Caco-2 (cell line): ENCODE measurements at regions not wholly inside any gene's neighbourhood (a gene's known extent, or its start where the extent isn't known, plus 50 kb on each side); places are given as distances from the start of the nearest gene placed in this dataset.

Experiments used
- BruUV-seq: library from RNA; stranded (reverse); fragments of 400-500 nt; replicated peaks from 2 replicates; lab custom pipeline; 2021; lab: Mats Ljungman, UMichigan
- CTCF ChIA-PET: fragments of 300-600 bp; sonication (Branson Sonifier 250); formaldehyde crosslinking; loops from one replicate; lab custom pipeline; 2022; ENCODE audit warnings: antibody characterized with exemption; lab: Charles Lee
- POLR2A ChIA-PET: fragments of 300-600 bp; sonication (Branson Sonifier 250); formaldehyde crosslinking; loops from one replicate; lab custom pipeline; 2022; ENCODE audit warnings: antibody characterized with exemption; lab: Charles Lee
- DNase-seq, 2 experiments: peaks; one replicate each; pipeline versions ENCODE4 v3.0.0 to v3.0.0-alpha.2; 2020 to 2022
- H3K27me3 ChIP-seq: replicated peaks from 2 replicates; pipeline ENCODE4 v1.6.0; 2011; ENCODE audit warnings: low read length; ENCODE audit not compliant: control insufficient read depth, insufficient read depth
- H3K36me3 ChIP-seq: 2 replicates; pipeline ENCODE4 v1.5.1; 2011; ENCODE audit warnings: low read length; ENCODE audit not compliant: control insufficient read depth, insufficient read depth
- H3K4me1 ChIP-seq: fragments of 250-450 bp; sonication (Bioruptor Pico); 2 replicates; pipeline ENCODE4 v1.5.1; 2020; ENCODE audit warnings: mild to moderate bottlenecking
- H3K4me3 ChIP-seq: 2 replicates; pipeline ENCODE4 v1.5.1; 2011; ENCODE audit warnings: low read depth, mild to moderate bottlenecking, control low read depth, low read length
- H3K9me3 ChIP-seq: fragments of 250-450 bp; sonication (Bioruptor Pico); 2 replicates; pipeline ENCODE4 v1.5.1; 2020; ENCODE audit warnings: mild to moderate bottlenecking, moderate library complexity
- H3K27ac Mint-ChIP-seq: one replicate; pipeline ENCODE4 v1.8.0; 2022; ENCODE audit warnings: mixed read lengths; ENCODE audit not compliant: unreplicated experiment
- H3K27me3 Mint-ChIP-seq: one replicate; pipeline ENCODE4 v1.8.0; 2022; ENCODE audit warnings: mixed read lengths; ENCODE audit not compliant: insufficient read depth, unreplicated experiment
- H3K36me3 Mint-ChIP-seq: one replicate; pipeline ENCODE4 v1.8.0; 2022; ENCODE audit warnings: mild to moderate bottlenecking, mixed read lengths; ENCODE audit not compliant: insufficient read depth, unreplicated experiment
- H3K4me1 Mint-ChIP-seq: one replicate; pipeline ENCODE4 v1.8.0; 2022; ENCODE audit warnings: low read depth, mixed read lengths; ENCODE audit not compliant: unreplicated experiment
- H3K4me3 Mint-ChIP-seq: one replicate; pipeline ENCODE4 v1.8.0; 2022; ENCODE audit warnings: mild to moderate bottlenecking, moderate library complexity, mixed read lengths; ENCODE audit not compliant: unreplicated experiment
- H3K9me3 Mint-ChIP-seq: one replicate; pipeline ENCODE4 v1.8.0; 2022; ENCODE audit warnings: mixed read lengths; ENCODE audit not compliant: unreplicated experiment
- intact Hi-C: fragments of 100-400 bp; cut with micrococcal nuclease; formaldehyde crosslinking; loops from one replicate; pipeline ENCODE4 v1.10.0; 2022; ENCODE audit not compliant: unreplicated experiment
- TF ChIP-seq, protein P1 (sequence below), 2 experiments: fragments of 200-600 bp in 1 of 2; IDR thresholded peaks; 1 replicate in 1 of 2; 2 replicates in 1 of 2; pipeline versions ENCODE4 v1.5.1 to v1.8.0; 2011 to 2022; ENCODE audit warnings: antibody characterized with exemption in 1 of 2, control low read depth in 1 of 2, inconsistent platforms in 1 of 2, low read depth in 1 of 2, low read length in 1 of 2, mild to moderate bottlenecking in 1 of 2, moderate library complexity in 1 of 2; ENCODE audit not compliant: insufficient read depth in 1 of 2, severe bottlenecking in 1 of 2, unreplicated experiment in 1 of 2

DNA sequence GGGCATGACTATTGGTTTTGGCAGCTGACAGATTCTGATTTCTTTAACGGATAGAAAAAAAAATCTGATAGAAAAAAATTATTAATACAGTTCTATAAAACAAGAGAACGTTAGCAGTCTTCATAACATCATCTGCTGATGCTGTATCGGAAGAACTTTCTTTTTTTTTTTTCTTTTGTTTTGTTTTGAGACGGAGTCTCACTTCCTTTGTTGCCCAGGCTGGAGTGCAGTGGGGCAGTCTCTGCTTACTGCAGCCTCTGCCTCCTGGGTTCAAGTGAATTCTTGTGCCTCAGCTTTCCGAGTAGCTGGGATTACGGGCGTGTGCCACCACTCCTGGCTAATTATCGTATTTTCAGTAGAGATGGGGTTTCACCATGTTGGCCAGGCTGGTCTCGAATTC, 271.2 kb upstream of the DPPA4 start:
- no peaks in the 10 kb centered on the region for H3K27me3 ChIP-seq
- no peak for DNase-seq
- intact Hi-C loops, result no loop called here
- H3K36me3 ChIP-seq, result no peaks in the 10 kb centered on the region
- peaks cover 5% of the 10 kb centered on the region for H3K27me3 Mint-ChIP-seq
- no peak overlapping the region for H3K4me3 ChIP-seq
- ChIA-PET POLR2A (no interaction called here), CTCF (no interaction called here)
- BruUV-seq, result no TSS peak
- H3K4me3 Mint-ChIP-seq, result no peak overlapping the region
- no peak overlapping the region for H3K27ac Mint-ChIP-seq
- H3K36me3 Mint-ChIP-seq, result no peaks in the 10 kb centered on the region
- H3K9me3 ChIP-seq, result no peaks in the 10 kb centered on the region
- TF ChIP-seq, protein P1, sequence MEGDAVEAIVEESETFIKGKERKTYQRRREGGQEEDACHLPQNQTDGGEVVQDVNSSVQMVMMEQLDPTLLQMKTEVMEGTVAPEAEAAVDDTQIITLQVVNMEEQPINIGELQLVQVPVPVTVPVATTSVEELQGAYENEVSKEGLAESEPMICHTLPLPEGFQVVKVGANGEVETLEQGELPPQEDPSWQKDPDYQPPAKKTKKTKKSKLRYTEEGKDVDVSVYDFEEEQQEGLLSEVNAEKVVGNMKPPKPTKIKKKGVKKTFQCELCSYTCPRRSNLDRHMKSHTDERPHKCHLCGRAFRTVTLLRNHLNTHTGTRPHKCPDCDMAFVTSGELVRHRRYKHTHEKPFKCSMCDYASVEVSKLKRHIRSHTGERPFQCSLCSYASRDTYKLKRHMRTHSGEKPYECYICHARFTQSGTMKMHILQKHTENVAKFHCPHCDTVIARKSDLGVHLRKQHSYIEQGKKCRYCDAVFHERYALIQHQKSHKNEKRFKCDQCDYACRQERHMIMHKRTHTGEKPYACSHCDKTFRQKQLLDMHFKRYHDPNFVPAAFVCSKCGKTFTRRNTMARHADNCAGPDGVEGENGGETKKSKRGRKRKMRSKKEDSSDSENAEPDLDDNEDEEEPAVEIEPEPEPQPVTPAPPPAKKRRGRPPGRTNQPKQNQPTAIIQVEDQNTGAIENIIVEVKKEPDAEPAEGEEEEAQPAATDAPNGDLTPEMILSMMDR (IDR thresholded peaks at IDR 0.05; ENCODE audit: insufficient read depth in 1 of 2, low read depth in 1 of 2, low read length in 1 of 2, severe bottlenecking in 1 of 2, unreplicated experiment in 1 of 2), result no peak
- H3K4me1 ChIP-seq, result no peaks in the 10 kb centered on the region
- H3K4me1 Mint-ChIP-seq, result no peaks in the 10 kb centered on the region
- H3K9me3 Mint-ChIP-seq, result peaks cover 10% of the 10 kb centered on the region

DNA sequence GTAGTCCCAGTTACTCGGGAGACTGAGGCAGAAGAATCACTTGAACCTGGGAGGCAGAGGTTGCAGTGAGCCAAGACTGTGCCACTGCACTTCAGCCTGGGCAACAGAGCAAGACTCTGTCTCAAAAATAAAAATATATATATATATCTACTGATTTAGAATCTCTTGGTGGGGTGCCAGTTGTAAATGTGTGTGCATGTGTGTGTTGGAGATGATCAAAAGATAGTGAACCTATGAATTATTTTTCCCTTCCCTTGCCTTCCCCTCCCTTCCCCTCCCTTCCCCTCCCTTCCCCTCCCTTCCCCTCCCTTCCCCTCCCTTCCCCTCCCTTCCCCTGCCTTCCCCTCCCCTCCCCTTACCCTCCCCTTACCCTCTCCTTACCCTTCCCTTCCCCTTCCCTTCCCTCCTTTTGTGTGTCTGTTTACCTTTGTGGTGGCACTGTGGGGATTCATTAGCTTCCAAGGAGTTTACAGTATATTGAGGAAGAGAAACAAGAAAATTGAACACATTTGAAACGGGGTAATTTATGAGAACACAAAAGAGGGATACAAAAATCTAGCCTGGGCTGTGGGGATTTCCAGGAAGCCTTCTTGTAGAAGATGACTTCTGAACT, 281.5 kb upstream of the DPPA4 start:
- no peak overlapping the region for H3K27ac Mint-ChIP-seq
- no peak overlapping the region for H3K4me3 Mint-ChIP-seq
- ChIA-PET CTCF (no interaction called here), POLR2A (no interaction called here)
- no peak overlapping the region for H3K4me3 ChIP-seq
- TF ChIP-seq, protein P1 (IDR thresholded peaks at IDR 0.05; ENCODE audit: insufficient read depth in 1 of 2, low read depth in 1 of 2, low read length in 1 of 2, severe bottlenecking in 1 of 2, unreplicated experiment in 1 of 2), result no peak
- H3K36me3 Mint-ChIP-seq, result no peaks in the 10 kb centered on the region
- H3K27me3 ChIP-seq, result no peaks in the 10 kb centered on the region
- intact Hi-C loops, result no loop called here
- H3K4me1 Mint-ChIP-seq, result no peaks in the 10 kb centered on the region
- no peak for DNase-seq
- H3K36me3 ChIP-seq, result no peaks in the 10 kb centered on the region
- no peaks in the 10 kb centered on the region for H3K4me1 ChIP-seq
- no TSS peak for BruUV-seq
- no peaks in the 10 kb centered on the region for H3K9me3 Mint-ChIP-seq
- H3K27me3 Mint-ChIP-seq, result peaks cover 2% of the 10 kb centered on the region
- no peaks in the 10 kb centered on the region for H3K9me3 ChIP-seq

GRCh38 chr3:109631897-109632296, 294.6 kb upstream of the DPPA4 start:
- Mint-ChIP-seq H3K4me1 (no peaks in the 10 kb centered on the region), H3K27me3 (no peaks in the 10 kb centered on the region), H3K27ac (no peak overlapping the region), H3K4me3 (no peak overlapping the region), H3K9me3 (no peaks in the 10 kb centered on the region), H3K36me3 (no peaks in the 10 kb centered on the region)
- TF ChIP-seq, protein P1 (IDR thresholded peaks at IDR 0.05; ENCODE audit: insufficient read depth in 1 of 2, low read depth in 1 of 2, low read length in 1 of 2, severe bottlenecking in 1 of 2, unreplicated experiment in 1 of 2), result no peak
- ChIA-PET CTCF (no interaction called here), POLR2A (no interaction called here)
- H3K36me3 ChIP-seq, result no peaks in the 10 kb centered on the region
- no TSS peak for BruUV-seq
- intact Hi-C loops, result no loop called here
- DNase-seq, result no peak
- H3K4me3 ChIP-seq, result no peak overlapping the region
- no peaks in the 10 kb centered on the region for H3K9me3 ChIP-seq
- no peaks in the 10 kb centered on the region for H3K4me1 ChIP-seq
- H3K27me3 ChIP-seq, result no peaks in the 10 kb centered on the region
